CD14-positive monocyte (primary cell): ENCODE measurements at regions not wholly inside any gene's neighbourhood (a gene's known extent, or its start where the extent isn't known, plus 50 kb on each side); places are given as distances from the start of the nearest gene placed in this dataset.

ENCODE experiments used
- DNase-seq, 3 donors: peaks; one replicate each; pipeline ENCODE4 v3.0.0-alpha.2; 2011 to 2022
- H2AFZ ChIP-seq: 2 replicates; pipeline ENCODE4 v1.6.0; 2012; ENCODE audit warnings: mild to moderate bottlenecking, low read depth, low read length, inconsistent platforms; ENCODE audit not compliant: insufficient read depth, poor library complexity, severe bottlenecking
- H3K27ac ChIP-seq, 2 donors: 1 replicate in 1 of 2; 2 replicates in 1 of 2; pipeline ENCODE4 v1.5.1; 2012 to 2013; ENCODE audit warnings: low read length in 2 of 2, control low read depth in 1 of 2, inconsistent platforms in 1 of 2, low read depth in 1 of 2, mild to moderate bottlenecking in 1 of 2
- H3K27me3 ChIP-seq, 2 donors: one replicate each; pipeline versions ENCODE4 v1.6.0 to v1.6.1; 2011 to 2013; ENCODE audit warnings: low read length in 2 of 2; ENCODE audit not compliant: control insufficient read depth in 2 of 2, insufficient read depth in 2 of 2
- H3K36me3 ChIP-seq, 2 donors: replicated peaks in 1 of 2; 1 replicate in 1 of 2; 2 replicates in 1 of 2; pipeline versions ENCODE4 v1.5.1 to v1.6.1; 2012 to 2013; ENCODE audit warnings: low read length in 2 of 2, control low read depth in 1 of 2, inconsistent platforms in 1 of 2, mild to moderate bottlenecking in 1 of 2; ENCODE audit not compliant: insufficient read depth in 2 of 2, control insufficient read depth in 1 of 2
- H3K4me1 ChIP-seq, 2 donors: 1 replicate in 1 of 2; 2 replicates in 1 of 2; pipeline versions ENCODE4 v1.5.1 to v1.6.1; 2012 to 2013; ENCODE audit warnings: low read length in 2 of 2, control low read depth in 1 of 2, inconsistent platforms in 1 of 2, mild to moderate bottlenecking in 1 of 2, moderate library complexity in 1 of 2; ENCODE audit not compliant: insufficient read depth in 2 of 2, control insufficient read depth in 1 of 2
- H3K4me2 ChIP-seq: replicated peaks from 2 replicates; pipeline ENCODE3; 2012; ENCODE audit warnings: low read length, moderate library complexity, mild to moderate bottlenecking; ENCODE audit not compliant: poor library complexity, severe bottlenecking; ENCODE audit errors: extremely low read depth
- H3K4me3 ChIP-seq, 3 experiments: fragments of 200-600 bp in 1 of 3; sonication (generic) in 1 of 3; replicated peaks in 1 of 3; 1 replicate in 2 of 3; 2 replicates in 1 of 3; pipeline ENCODE4 v1.5.1; 2011 to 2013; ENCODE audit warnings: low read length in 3 of 3, mild to moderate bottlenecking in 3 of 3, control low read depth in 2 of 3, low read depth in 2 of 3, inconsistent platforms in 1 of 3, moderate library complexity in 1 of 3
- H3K79me2 ChIP-seq: 2 replicates; pipeline ENCODE4 v1.6.0; 2012; ENCODE audit warnings: mild to moderate bottlenecking, control low read depth, inconsistent platforms, low read length, moderate library complexity; ENCODE audit not compliant: insufficient read depth
- H3K9ac ChIP-seq: 2 replicates; pipeline ENCODE4 v1.6.0; 2017; ENCODE audit warnings: low read length, mild to moderate bottlenecking; ENCODE audit not compliant: insufficient read depth, poor library complexity, severe bottlenecking
- H3K9me3 ChIP-seq, 2 donors: replicated peaks in 1 of 2; 1 replicate in 1 of 2; 2 replicates in 1 of 2; pipeline versions ENCODE4 v1.5.1 to v1.6.1; 2012 to 2013; ENCODE audit warnings: low read length in 2 of 2, control low read depth in 1 of 2; ENCODE audit not compliant: control insufficient read depth in 1 of 2, insufficient read depth in 1 of 2
- H4K20me1 ChIP-seq: 2 replicates; pipeline ENCODE4 v1.6.0; 2012; ENCODE audit warnings: mild to moderate bottlenecking, low read length, control low read depth, moderate library complexity; ENCODE audit not compliant: insufficient read depth
- H3K27ac Mint-ChIP-seq, 7 donors: one replicate each; pipeline ENCODE4 v1.8.0; 2020; ENCODE audit warnings: mild to moderate bottlenecking in 7 of 7, mixed read lengths in 7 of 7, moderate library complexity in 6 of 7, inconsistent platforms in 2 of 7
- H3K27me3 Mint-ChIP-seq, 3 donors: one replicate each; pipeline ENCODE4 v1.8.0; 2021 to 2022; ENCODE audit warnings: low read depth in 3 of 3, mild to moderate bottlenecking in 3 of 3, mixed read lengths in 3 of 3, moderate library complexity in 3 of 3, inconsistent platforms in 1 of 3
- H3K36me3 Mint-ChIP-seq, 2 donors: one replicate each; pipeline ENCODE4 v1.8.0; 2020; ENCODE audit warnings: mixed read lengths in 2 of 2, inconsistent platforms in 1 of 2, mild to moderate bottlenecking in 1 of 2
- H3K4me1 Mint-ChIP-seq: one replicate; pipeline ENCODE4 v1.8.0; 2020; ENCODE audit warnings: mild to moderate bottlenecking, mixed read lengths
- H3K4me3 Mint-ChIP-seq, 2 donors: one replicate each; pipeline ENCODE4 v1.8.0; 2020; ENCODE audit warnings: mild to moderate bottlenecking in 2 of 2, mixed read lengths in 2 of 2, moderate library complexity in 1 of 2
- H3K9me3 Mint-ChIP-seq, 7 donors: one replicate each; pipeline ENCODE4 v1.8.0; 2020 to 2022; ENCODE audit warnings: mixed read lengths in 7 of 7, mild to moderate bottlenecking in 6 of 7, moderate library complexity in 6 of 7, inconsistent platforms in 2 of 7
- CTCF ChIP-seq: fragments of 200-600 bp; IDR thresholded peaks from one replicate; pipeline ENCODE4 v1.8.0; 2022; ENCODE audit warnings: antibody characterized with exemption, mild to moderate bottlenecking
- WGBS: methylation state at CpG from one replicate; pipeline ENCODE4 v1.1.5; 2013; ENCODE audit warnings: missing lambda C conversion rate; ENCODE audit not compliant: insufficient coverage; 5-methylcytosine and 5-hydroxymethylcytosine counted together
- intact Hi-C, 2 donors: fragments of 100-400 bp; cut with micrococcal nuclease; formaldehyde crosslinking; loops; one replicate each; pipeline versions ENCODE4 v1.15.0 to v1.15.1; 2023

GRCh38 chr14:34214961-34215360 is 247.1 kb downstream of the SPTSSA start:
- intact Hi-C loops = no loop called here
- Histone ChIP-seq H3K79me2 (no peaks in the 10 kb centered on the region), H3K36me3 (no peaks in the 10 kb centered on the region), H3K4me1 (no peaks in the 10 kb centered on the region), H4K20me1 (no peaks in the 10 kb centered on the region), H3K4me3 (no peak overlapping the region), H2AFZ (no peak overlapping the region), H3K4me2 (no peak overlapping the region), H3K9ac (no peak overlapping the region), H3K9me3 (no peaks in the 10 kb centered on the region), H3K27ac (no peak overlapping the region), H3K27me3 (peaks cover 2 to 7% of the 10 kb centered on the region in 2 donors)
- WGBS = no CpG with 5 or more reads among the region's 5 CpGs
- Mint-ChIP-seq H3K9me3 (peaks cover 0 to 8% (median 2%) of the 10 kb centered on the region in 7 donors), H3K4me1 (no peaks in the 10 kb centered on the region), H3K4me3 (no peak overlapping the region), H3K36me3 (no peaks in the 10 kb centered on the region), H3K27me3 (peaks cover 3 to 16% (median 8%) of the 10 kb centered on the region in 3 donors), H3K27ac (no peak overlapping the region)
- DNase-seq = no peak
- TF ChIP-seq CTCF = no peak

GRCh38 chr14:34213332-34213731 is 248.7 kb downstream of the SPTSSA start:
- H3K27me3 Mint-ChIP-seq = peaks cover 5 to 16% (median 9%) of the 10 kb centered on the region in 3 donors
- TF ChIP-seq CTCF = no peak
- no peaks in the 10 kb centered on the region for H3K36me3 Mint-ChIP-seq
- Histone ChIP-seq H3K4me1 (no peaks in the 10 kb centered on the region), H4K20me1 (no peaks in the 10 kb centered on the region), H3K27me3 (peaks cover 9 to 14% of the 10 kb centered on the region in 2 donors), H3K36me3 (no peaks in the 10 kb centered on the region), H3K9me3 (no peaks in the 10 kb centered on the region), H3K27ac (no peak overlapping the region), H3K79me2 (no peaks in the 10 kb centered on the region), H3K4me2 (no peak overlapping the region), H3K9ac (no peak overlapping the region), H3K4me3 (no peak overlapping the region), H2AFZ (no peak overlapping the region)
- 67% methylated on average over 1 of the region's 10 CpGs for WGBS
- H3K27ac Mint-ChIP-seq = no peak overlapping the region
- H3K4me1 Mint-ChIP-seq = no peaks in the 10 kb centered on the region
- intact Hi-C loops = no loop called here
- no peak overlapping the region for H3K4me3 Mint-ChIP-seq
- DNase-seq = no peak
- H3K9me3 Mint-ChIP-seq = peaks cover 0 to 8% (median 2%) of the 10 kb centered on the region in 7 donors
